KMS-11 (cell line): ENCODE measurements at regions not wholly inside any gene's neighbourhood (a gene's known extent, or its start where the extent isn't known, plus 50 kb on each side); places are given as distances from the start of the nearest gene placed in this dataset.

Experiments used
- H2AFZ ChIP-seq: fragments of 200-600 bp; sonication (generic); 2 replicates; pipeline ENCODE4 v1.6.1; 2016; ENCODE audit warnings: antibody characterized with exemption, mixed run types, low read depth
- H3K27ac ChIP-seq: fragments of 200-600 bp; sonication (generic); 2 replicates; pipeline ENCODE4 v1.6.1; 2016; ENCODE audit warnings: mild to moderate bottlenecking, mixed run types
- H3K27me3 ChIP-seq: fragments of 200-600 bp; sonication (generic); 2 replicates; pipeline ENCODE4 v1.6.1; 2017; ENCODE audit warnings: mild to moderate bottlenecking, low read depth, mixed run types, moderate library complexity; ENCODE audit not compliant: insufficient read depth
- H3K36me3 ChIP-seq: fragments of 200-600 bp; sonication (generic); 2 replicates; pipeline ENCODE4 v1.6.1; 2017; ENCODE audit warnings: mild to moderate bottlenecking, mixed run types; ENCODE audit not compliant: insufficient read depth
- H3K4me1 ChIP-seq: fragments of 200-600 bp; sonication (generic); 2 replicates; pipeline ENCODE4 v1.6.1; 2016; ENCODE audit warnings: mild to moderate bottlenecking, low read depth, mixed run types; ENCODE audit not compliant: poor library complexity, severe bottlenecking
- H3K4me2 ChIP-seq: fragments of 200-600 bp; sonication (generic); 2 replicates; pipeline ENCODE4 v1.7.0; 2016; ENCODE audit warnings: mild to moderate bottlenecking, mixed run types
- H3K4me3 ChIP-seq: fragments of 200-600 bp; sonication (generic); IDR thresholded peaks from 2 replicates; pipeline ENCODE4 v1.6.1; 2017; ENCODE audit warnings: low read depth, low read length, mixed read lengths; ENCODE audit not compliant: insufficient read depth
- H3K79me2 ChIP-seq: fragments of 200-600 bp; sonication (generic); 2 replicates; pipeline ENCODE4 v1.6.1; 2016; ENCODE audit warnings: low read depth, mixed run types; ENCODE audit not compliant: insufficient read depth
- H3K9ac ChIP-seq: fragments of 200-600 bp; sonication (generic); 2 replicates; pipeline ENCODE4 v1.6.1; 2016; ENCODE audit warnings: mild to moderate bottlenecking, mixed run types
- H4K20me1 ChIP-seq: fragments of 200-600 bp; sonication (generic); 2 replicates; pipeline ENCODE4 v1.6.1; 2016; ENCODE audit warnings: mild to moderate bottlenecking, mixed run types; ENCODE audit not compliant: insufficient read depth
- CTCF ChIP-seq: fragments of 200-600 bp; sonication (generic); conservative IDR thresholded peaks from 2 replicates; pipeline ENCODE4 v1.6.1; 2017; ENCODE audit warnings: low read depth, mild to moderate bottlenecking, antibody characterized with exemption, low read length, moderate library complexity, mixed read lengths

- H2AFZ ChIP-seq, result no peak overlapping the region
- TF ChIP-seq CTCF, result no peak
These were observed 93.7 kb upstream of the SPON1 start for GRCh38 chr11:13868710-13869397.

DNA sequence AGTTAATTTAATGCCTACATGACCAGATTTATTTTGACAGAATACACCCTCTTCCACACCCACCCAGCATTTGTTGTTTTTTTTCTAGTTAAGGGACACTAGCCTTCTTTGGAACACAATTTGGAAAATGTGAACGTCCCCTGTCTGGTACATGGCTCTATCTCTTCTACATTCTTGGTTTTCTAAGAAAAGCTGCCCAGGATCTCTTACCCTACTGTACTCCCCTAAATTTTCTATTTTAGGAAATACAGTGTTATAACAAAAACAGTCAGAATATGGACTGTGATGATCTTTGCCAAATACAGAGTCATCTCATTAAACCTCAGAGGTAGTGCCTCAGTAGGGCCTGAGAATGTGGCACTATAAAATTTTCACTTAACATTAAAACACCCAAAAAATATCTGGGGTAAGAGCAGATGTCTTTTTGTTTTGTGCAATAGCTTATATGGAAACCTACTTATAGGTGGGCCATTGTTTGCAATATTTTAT lies 93.1 kb upstream of the SPON1 start:
- no peaks in the 10 kb centered on the region for H3K36me3 ChIP-seq
- no peak overlapping the region for H3K4me2 ChIP-seq
- no peak overlapping the region for H3K27ac ChIP-seq
- no peaks in the 10 kb centered on the region for H3K79me2 ChIP-seq
- no peaks in the 10 kb centered on the region for H3K27me3 ChIP-seq
- H3K4me1 ChIP-seq, result no peaks in the 10 kb centered on the region
- no peaks in the 10 kb centered on the region for H4K20me1 ChIP-seq
- H3K4me3 ChIP-seq, result no peak overlapping the region
- H2AFZ ChIP-seq, result no peak overlapping the region
- H3K9ac ChIP-seq, result no peak overlapping the region
- TF ChIP-seq CTCF, result no peak

More at GRCh38 chr11:13868710-13869397, 93.7 kb upstream of the SPON1 start:
- Histone ChIP-seq H3K27ac (no peak overlapping the region), H3K27me3 (no peaks in the 10 kb centered on the region), H3K4me3 (no peak overlapping the region), H3K79me2 (no peaks in the 10 kb centered on the region), H3K4me2 (no peak overlapping the region), H3K36me3 (no peaks in the 10 kb centered on the region), H3K9ac (no peak overlapping the region), H4K20me1 (no peaks in the 10 kb centered on the region), H3K4me1 (no peaks in the 10 kb centered on the region)

DNA sequence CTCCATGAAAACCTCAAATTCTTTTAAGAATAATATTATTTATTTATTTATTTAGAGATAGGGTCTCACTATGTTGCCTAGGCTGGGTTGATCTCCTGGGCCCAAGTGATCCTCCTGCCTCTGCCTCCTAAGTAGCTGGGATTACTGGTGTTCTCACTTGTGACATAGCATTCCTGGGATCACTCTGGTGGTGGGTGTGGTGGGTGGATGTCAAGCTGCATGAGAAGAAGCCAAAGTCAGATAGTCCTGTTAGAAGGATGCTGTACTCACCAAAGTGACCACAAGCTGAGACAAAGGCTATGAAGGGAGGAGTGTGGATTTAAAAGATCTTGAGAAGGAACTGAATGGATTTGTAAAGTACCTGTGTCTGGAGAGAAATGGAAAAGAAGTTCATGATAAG lies 87.9 kb upstream of the SPON1 start:
- Histone ChIP-seq H3K4me3 (no peak overlapping the region), H3K4me2 (no peak overlapping the region), H3K27me3 (no peaks in the 10 kb centered on the region), H3K9ac (no peak overlapping the region), H3K27ac (no peak overlapping the region), H4K20me1 (no peaks in the 10 kb centered on the region), H3K79me2 (no peaks in the 10 kb centered on the region), H3K4me1 (no peaks in the 10 kb centered on the region), H3K36me3 (no peaks in the 10 kb centered on the region), H2AFZ (no peak overlapping the region)
- no peak for TF ChIP-seq CTCF

DNA sequence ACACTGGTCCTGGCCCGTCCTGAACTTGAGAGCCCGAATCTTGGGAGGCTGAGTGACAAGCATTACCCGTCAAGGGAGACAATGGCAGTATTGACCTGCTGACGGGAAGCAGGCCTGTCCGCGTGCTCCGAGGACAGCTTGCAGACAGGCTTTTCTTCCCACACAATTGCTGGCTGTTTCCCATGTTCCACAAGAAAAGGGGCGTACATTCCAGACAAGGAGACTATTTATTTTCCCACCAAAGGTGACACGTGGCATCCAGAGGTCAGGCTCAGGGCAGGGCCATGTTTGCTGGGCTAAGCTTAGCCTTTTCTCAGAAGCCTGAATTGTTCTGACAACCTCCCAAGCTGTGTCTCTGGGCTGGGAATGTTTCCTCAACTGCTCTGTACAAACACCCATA lies 86.9 kb upstream of the SPON1 start:
- Histone ChIP-seq H3K4me2 (no peak overlapping the region), H3K9ac (no peak overlapping the region), H3K36me3 (no peaks in the 10 kb centered on the region), H3K27me3 (no peaks in the 10 kb centered on the region), H3K79me2 (no peaks in the 10 kb centered on the region), H4K20me1 (no peaks in the 10 kb centered on the region), H3K27ac (no peak overlapping the region), H3K4me3 (no peak overlapping the region), H2AFZ (no peak overlapping the region), H3K4me1 (no peaks in the 10 kb centered on the region)
- TF ChIP-seq CTCF, result no peak
